ENCODE measurements at regions not wholly inside any gene's neighbourhood (a gene's known extent, or its start where the extent isn't known, plus 50 kb on each side); places are given as distances from the start of the nearest gene placed in this dataset.

GRCh38 chr20:58579069-58579818, 64.0 kb upstream of the APCDD1L start:
- TF ChIP-seq CTCF (IDR thresholded peaks at IDR 0.05) (no peak), POLR2A (IDR thresholded peaks at IDR 0.05) (no peak)
